Skeletal muscle satellite cell (primary cell): ENCODE measurements at regions not wholly inside any gene's neighbourhood (a gene's known extent, or its start where the extent isn't known, plus 50 kb on each side); places are given as distances from the start of the nearest gene placed in this dataset.

ENCODE experiments used
- H3K27me3 ChIP-seq: 2 replicates; pipeline ENCODE4 v1.7.0; 2013; ENCODE audit warnings: low read length; ENCODE audit not compliant: control insufficient read depth, insufficient read depth
- H3K36me3 ChIP-seq: 2 replicates; pipeline ENCODE4 v1.7.0; 2013; ENCODE audit warnings: mild to moderate bottlenecking, control low read depth, low read length; ENCODE audit not compliant: insufficient read depth
- H3K4me1 ChIP-seq: 2 replicates; pipeline ENCODE4 v1.7.0; 2013; ENCODE audit warnings: low read length; ENCODE audit not compliant: control insufficient read depth, insufficient read depth
- H3K4me2 ChIP-seq: 2 replicates; pipeline ENCODE4 v1.7.0; 2013; ENCODE audit warnings: mild to moderate bottlenecking, low read length
- H3K4me3 ChIP-seq: 2 replicates; pipeline ENCODE4 v1.7.0; 2013; ENCODE audit warnings: low read length
- H3K9ac ChIP-seq: 2 replicates; pipeline ENCODE4 v1.7.0; 2013; ENCODE audit warnings: mild to moderate bottlenecking, low read depth, low read length, moderate library complexity
- H3K9me3 ChIP-seq: replicated peaks from 2 replicates; pipeline ENCODE4 v1.7.0; 2013; ENCODE audit warnings: mild to moderate bottlenecking, control low read depth, low read length

DNA sequence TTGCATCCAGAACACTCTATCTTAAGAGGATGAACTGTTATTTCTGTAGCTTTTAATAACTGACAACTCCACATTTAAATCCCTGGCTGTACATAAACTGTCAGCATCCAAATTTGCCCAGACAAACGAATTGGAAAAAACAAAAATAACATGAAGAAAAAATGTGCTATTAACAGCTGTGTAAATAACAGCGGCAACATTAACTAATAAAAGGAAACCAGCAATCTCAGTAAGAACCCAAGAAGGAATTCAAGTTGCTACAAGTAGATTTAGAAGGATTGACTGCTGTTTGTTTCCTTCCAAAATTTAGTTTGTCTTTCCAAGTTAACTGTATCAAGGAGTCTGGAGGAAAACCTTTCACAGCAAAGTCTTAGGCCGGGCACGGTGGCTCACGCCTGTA is 550.6 kb upstream of the MDFIC2 start:
- Histone ChIP-seq H3K36me3 (no peaks in the 10 kb centered on the region), H3K9ac (no peak overlapping the region), H3K27me3 (no peaks in the 10 kb centered on the region), H3K4me1 (peaks cover 18% of the 10 kb centered on the region), H3K9me3 (no peaks in the 10 kb centered on the region), H3K4me2 (no peak overlapping the region), H3K4me3 (no peak overlapping the region)

DNA sequence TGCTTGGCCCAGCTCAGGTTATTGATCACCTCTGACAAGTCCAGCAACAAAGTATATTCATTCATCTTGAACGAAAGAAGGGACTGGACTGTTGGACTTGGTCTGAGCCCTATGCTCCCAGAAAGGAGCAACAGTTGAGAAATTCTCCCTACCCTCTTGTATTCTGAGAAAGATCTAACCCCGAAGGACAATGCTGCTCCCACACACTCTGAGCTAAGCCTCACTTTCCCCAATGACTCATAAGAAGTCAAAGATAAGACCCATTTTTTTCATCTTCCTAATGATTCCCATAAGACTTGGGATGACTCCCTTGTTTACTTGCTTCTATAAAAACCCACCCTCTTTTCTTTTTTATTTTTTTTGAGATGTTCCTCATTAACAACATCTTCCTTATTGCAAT is 549.4 kb upstream of the MDFIC2 start:
- Histone ChIP-seq H3K4me2 (no peak overlapping the region), H3K27me3 (no peaks in the 10 kb centered on the region), H3K9me3 (no peaks in the 10 kb centered on the region), H3K36me3 (no peaks in the 10 kb centered on the region), H3K9ac (no peak overlapping the region), H3K4me1 (peaks cover 30% of the 10 kb centered on the region), H3K4me3 (no peak overlapping the region)

DNA sequence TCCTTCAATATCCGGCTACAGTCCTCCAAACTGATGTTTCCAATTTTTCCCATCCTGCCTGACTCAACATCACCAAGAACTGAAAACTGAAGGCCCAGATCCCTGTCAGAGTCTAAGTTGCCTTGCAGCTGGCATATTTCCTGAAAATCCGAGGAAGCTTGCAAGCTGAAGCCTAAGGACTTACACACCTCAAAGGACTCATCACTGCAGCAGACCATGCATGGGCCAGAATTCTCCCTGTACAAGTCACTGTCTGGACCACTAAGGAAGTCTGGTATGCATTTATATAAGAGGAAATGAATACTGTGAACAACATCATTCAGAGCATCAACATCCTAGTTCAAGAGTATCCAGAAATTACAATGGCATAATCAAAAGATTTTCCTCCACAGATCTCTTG is 548.8 kb upstream of the MDFIC2 start:
- no peak overlapping the region for H3K9ac ChIP-seq
- H3K4me2 ChIP-seq, result no peak overlapping the region

DNA sequence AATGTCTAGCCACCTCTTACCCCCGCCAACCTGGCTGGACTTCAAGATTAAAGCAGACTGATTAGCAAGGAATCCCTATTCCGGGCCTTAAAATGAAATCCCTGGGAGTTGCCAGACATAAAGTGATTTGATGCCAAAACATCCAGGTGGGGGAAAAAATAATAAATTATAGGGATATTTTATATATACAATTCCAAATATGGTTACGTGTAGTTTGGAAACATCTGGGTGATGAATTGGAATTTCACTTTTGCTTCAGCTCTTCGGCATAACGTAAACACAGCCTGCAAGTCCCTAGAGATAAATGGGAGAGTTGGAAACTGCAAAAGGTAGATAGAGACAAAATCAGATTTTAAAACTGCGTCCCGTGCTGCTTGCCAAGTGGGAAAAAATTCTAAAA is 545.5 kb upstream of the MDFIC2 start:
- H3K36me3 ChIP-seq, result no peaks in the 10 kb centered on the region
- H3K4me2 ChIP-seq, result peak overlapping the region; percentile 40
- H3K9ac ChIP-seq, result no peak overlapping the region
- no peaks in the 10 kb centered on the region for H3K27me3 ChIP-seq
- no peaks in the 10 kb centered on the region for H3K9me3 ChIP-seq
- no peak overlapping the region for H3K4me3 ChIP-seq
- H3K4me1 ChIP-seq, result peaks cover 67% of the 10 kb centered on the region

More for the DNA sequence above, 548.8 kb upstream of the MDFIC2 start:
- no peaks in the 10 kb centered on the region for H3K36me3 ChIP-seq
- no peaks in the 10 kb centered on the region for H3K9me3 ChIP-seq
- H3K4me3 ChIP-seq, result no peak overlapping the region
- peaks cover 35% of the 10 kb centered on the region for H3K4me1 ChIP-seq
- no peaks in the 10 kb centered on the region for H3K27me3 ChIP-seq

DNA sequence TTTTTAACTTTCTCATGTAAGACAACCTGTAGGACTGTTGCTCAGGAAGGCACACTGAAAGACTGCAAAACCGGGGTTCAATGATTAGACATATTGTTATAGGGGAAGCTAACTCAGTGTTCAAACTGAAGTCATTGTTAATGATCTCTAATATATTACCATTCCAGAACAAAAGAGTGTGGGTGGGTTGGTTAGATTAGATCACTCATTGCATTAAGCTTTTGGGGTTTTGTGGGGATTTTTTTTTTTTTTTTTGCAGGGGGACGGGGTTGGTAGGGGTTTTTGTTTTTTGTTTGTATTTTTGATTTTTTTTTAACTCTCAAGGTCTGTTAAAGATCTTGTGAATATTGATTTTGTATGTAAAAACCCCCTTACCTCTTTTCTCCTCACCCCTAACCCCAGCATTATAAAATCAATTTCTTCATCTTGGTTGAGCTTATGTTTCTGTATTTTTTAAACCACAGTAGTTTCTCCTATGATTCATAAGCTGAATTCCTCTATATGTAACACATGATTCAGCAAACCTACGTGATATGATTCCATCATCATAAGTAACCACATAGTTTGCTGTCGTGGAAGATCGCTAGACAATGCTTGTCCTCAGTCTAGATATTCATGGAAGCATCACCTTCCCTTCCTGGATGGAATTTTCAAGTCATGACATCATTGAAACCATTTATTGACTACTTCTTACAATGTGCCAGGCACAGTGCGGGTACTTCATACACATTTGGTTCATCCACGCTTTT is 544.1 kb upstream of the MDFIC2 start:
- Histone ChIP-seq H3K4me1 (peaks cover 64% of the 10 kb centered on the region), H3K36me3 (no peaks in the 10 kb centered on the region), H3K9me3 (no peaks in the 10 kb centered on the region), H3K4me2 (peak overlapping the region; percentile 33), H3K4me3 (no peak overlapping the region), H3K9ac (peak overlapping the region; percentile 54), H3K27me3 (no peaks in the 10 kb centered on the region)

DNA sequence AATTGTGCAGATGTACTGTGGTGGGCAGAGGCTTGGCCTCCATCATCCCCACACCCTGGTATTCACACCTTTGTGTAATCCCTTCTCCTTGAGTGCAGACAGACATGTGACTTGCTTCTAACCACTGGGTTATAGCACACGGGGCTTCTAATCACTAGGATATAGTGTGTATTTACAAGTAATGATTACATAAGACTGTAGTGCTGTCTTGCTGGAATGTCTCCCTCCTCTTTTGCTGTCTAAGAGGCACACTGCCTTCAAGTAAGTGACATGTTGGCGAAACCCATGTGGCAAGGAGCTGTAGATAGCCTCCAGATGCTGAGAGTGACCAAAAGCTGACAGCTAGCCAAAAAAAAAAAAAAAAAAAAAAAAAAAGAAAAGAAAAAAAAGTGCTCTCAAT is 542.7 kb upstream of the MDFIC2 start:
- H3K9me3 ChIP-seq, result no peaks in the 10 kb centered on the region
- H3K36me3 ChIP-seq, result no peaks in the 10 kb centered on the region
- H3K9ac ChIP-seq, result no peak overlapping the region

DNA sequence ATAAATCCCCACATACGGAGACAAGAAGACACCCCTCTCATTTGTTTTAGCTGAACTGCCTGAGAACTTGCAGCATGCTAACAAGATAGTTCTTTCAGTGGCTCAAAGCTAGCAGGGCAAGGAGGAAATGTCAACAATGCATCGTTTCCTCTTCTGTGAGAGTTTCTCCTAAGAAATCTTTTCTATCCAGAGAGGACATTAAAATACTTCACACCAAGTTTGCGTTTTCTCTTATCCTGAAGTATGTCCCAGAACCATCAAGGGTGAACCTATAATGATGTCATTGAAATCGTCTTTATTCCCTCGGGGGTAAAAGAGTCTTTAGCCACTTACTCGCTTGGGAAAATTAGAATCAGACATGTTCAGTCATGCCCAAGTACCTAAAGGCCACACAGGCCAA is 541.7 kb upstream of the MDFIC2 start:
- no peaks in the 10 kb centered on the region for H3K27me3 ChIP-seq
- no peak overlapping the region for H3K4me3 ChIP-seq
- no peaks in the 10 kb centered on the region for H3K9me3 ChIP-seq
- no peak overlapping the region for H3K4me2 ChIP-seq
- no peaks in the 10 kb centered on the region for H3K36me3 ChIP-seq
- peak overlapping the region; percentile 3 for H3K9ac ChIP-seq
- peaks cover 79% of the 10 kb centered on the region for H3K4me1 ChIP-seq

More for the DNA sequence above, 542.7 kb upstream of the MDFIC2 start:
- H3K27me3 ChIP-seq, result no peaks in the 10 kb centered on the region
- H3K4me1 ChIP-seq, result peaks cover 72% of the 10 kb centered on the region
- no peak overlapping the region for H3K4me3 ChIP-seq
- no peak overlapping the region for H3K4me2 ChIP-seq

DNA sequence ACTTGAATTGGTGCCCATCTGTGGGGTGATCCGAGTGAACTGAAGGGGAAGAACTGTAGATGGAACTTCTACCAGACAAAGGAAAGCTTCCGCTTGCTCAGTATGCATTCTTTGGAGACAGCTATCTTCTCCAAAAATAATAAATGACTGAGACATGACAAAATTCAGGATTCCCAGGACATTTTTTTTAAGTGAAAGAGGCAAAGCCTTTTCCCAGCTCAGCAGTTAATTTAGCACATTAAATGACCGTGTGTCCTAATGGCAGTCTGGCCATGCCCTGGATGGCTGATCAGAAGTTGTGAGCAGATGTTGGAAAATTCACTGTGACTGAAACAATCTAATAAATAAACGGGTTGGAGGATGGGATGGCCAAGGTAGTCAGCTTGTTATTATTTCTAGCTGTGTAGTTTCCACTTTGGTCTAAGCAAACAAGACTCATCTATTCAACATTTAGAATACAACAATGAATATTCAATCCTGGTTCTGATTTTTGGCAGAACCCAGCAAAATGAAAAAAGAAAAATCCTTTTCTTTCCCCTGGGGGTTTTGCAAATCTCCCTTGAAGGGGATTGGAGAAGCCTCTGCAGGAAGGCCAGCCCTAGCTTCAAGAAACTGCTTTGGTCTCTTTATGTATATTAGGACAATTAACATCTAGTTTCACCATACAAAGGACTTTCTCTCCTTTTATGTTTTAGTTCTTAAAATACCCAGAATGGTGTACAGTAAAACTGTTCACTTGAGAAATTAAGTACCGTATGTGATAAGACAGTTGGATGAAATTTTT is 540.9 kb upstream of the MDFIC2 start:
- no peaks in the 10 kb centered on the region for H3K36me3 ChIP-seq
- no peaks in the 10 kb centered on the region for H3K9me3 ChIP-seq
- H3K9ac ChIP-seq, result peak overlapping the region; percentile 44
- no peaks in the 10 kb centered on the region for H3K27me3 ChIP-seq
- H3K4me3 ChIP-seq, result no peak overlapping the region
- peak overlapping the region; percentile 30 for H3K4me2 ChIP-seq
- peaks cover 81% of the 10 kb centered on the region for H3K4me1 ChIP-seq

DNA sequence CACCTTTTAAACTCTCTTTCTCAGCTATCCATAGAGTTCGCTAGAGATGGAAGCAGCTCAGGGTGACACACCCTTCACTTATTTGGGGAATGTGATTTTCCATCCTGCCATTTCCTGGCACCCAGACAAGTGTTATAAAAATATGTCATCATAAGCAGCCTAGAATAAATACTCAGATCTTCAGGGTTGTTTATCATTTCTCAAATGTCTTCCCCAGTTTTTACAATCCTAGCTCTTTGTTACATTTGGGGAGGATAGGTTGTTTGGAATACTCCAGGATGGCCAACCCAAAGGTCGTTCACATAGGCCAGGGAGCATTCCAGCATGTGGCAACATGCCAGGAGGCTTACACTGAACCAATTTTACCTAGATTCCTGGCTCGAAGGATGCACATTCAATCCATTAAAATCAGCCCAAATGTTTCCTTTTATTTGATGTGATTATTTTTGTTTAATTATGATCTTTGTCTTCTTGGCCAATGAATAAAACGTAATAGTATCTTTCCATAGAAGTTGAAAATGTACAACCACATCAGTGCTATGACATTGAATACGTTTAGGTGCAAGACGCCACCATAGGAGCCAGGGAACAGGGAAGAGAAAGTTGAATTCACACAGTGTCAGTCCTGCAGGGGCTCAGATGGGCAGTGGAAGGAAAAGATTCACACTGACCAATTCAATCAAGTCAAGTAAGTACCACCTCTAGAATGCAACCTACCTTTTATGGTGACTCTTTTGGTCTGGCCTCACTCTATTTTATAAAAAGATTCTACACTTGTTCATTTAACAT is 537.7 kb upstream of the MDFIC2 start:
- no peaks in the 10 kb centered on the region for H3K9me3 ChIP-seq
- H3K4me3 ChIP-seq, result no peak overlapping the region
- no peaks in the 10 kb centered on the region for H3K36me3 ChIP-seq
- no peaks in the 10 kb centered on the region for H3K27me3 ChIP-seq
- H3K4me2 ChIP-seq, result peak overlapping the region; percentile 57
- peaks cover 52% of the 10 kb centered on the region for H3K4me1 ChIP-seq
- peak overlapping the region; percentile 48 for H3K9ac ChIP-seq

DNA sequence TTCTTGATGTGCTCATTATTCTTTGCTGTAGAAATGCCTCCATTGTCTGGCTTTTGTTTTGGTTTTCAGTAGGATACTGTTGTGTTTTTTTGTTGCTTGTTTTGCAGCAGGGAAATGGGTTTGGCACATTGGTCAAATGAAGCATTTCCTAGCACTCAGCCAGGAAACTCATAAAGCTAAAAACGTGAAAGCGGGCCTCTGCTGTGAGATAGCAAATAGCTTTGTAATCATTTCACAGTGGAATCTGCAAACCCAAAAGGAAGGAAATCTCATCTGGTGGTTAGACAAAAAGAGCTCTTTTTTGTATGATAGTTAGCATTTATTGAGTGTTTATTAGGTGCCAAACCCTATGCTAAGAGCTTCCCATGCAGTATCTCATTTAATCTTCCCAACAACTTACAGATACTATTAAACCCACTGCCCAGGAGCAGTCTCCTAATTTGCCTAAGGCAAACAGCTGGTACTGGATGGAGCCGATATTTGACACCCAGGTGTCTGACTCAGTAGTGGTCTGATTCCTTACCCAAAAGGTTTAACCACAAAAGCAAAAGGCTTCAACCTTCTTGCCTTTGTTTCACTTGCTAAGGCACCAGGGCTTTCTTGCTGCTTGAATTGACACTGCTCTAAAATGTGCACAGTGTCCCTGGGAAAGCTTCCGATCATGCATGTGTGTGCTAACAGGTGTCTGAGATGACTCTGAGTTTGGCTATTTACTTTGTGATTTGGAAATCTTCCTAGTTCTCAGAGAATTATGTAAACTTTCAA is 527.9 kb upstream of the MDFIC2 start:
- H3K4me2 ChIP-seq, result no peak overlapping the region
- H3K9me3 ChIP-seq, result no peaks in the 10 kb centered on the region
- H3K9ac ChIP-seq, result no peak overlapping the region
- no peak overlapping the region for H3K4me3 ChIP-seq
- no peaks in the 10 kb centered on the region for H3K36me3 ChIP-seq
- H3K27me3 ChIP-seq, result no peaks in the 10 kb centered on the region
- no peaks in the 10 kb centered on the region for H3K4me1 ChIP-seq
